ENCODE measurements at regions not wholly inside any gene's neighbourhood (a gene's known extent, or its start where the extent isn't known, plus 50 kb on each side); places are given as distances from the start of the nearest gene placed in this dataset.

DNA sequence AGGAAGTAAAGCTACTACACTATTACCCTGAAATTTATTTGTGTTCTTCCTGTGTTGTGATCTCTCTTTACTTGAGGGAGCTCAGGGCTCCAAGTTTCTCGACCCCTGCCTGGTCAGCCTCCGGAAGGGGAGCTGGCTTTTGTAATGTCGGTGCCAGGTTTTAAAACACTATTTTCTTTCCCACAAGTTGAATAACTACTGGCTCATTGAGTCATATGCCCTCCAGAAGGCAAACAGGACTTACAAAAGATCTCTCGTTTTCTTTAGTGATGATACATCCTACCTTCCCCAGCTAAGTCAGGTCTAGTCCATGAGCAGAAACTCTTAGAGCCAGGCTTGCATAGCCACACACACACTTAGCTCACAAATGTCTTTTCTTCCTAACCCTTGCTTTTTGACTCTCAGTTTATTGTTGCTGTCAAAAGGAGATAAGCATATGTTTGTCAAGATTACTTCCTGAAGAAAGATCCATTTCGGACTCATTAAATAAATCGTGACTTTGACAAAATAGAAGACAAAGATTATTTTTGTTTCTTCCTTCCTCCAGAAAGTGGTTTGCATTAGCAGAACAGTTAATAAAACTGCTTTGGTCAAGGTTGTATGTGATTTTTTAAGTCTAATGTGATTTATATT lies 209.8 kb upstream of the FLRT2 start:
- Histone ChIP-seq H3K9ac (ENCODE audit: low read length) (no peak overlapping the region), H3K27ac (ENCODE audit: low read length) (no peak overlapping the region), H3K27me3 (ENCODE audit: low read length) (peaks cover 6% of the 10 kb centered on the region; the same call in 1 of the 2 replicates), H3K36me3 (ENCODE audit: insufficient read depth, low read length) (no peaks in the 10 kb centered on the region), H3K4me2 (ENCODE audit: low read depth, low read length, poor library complexity, severe bottlenecking) (no peak overlapping the region), H3K79me2 (ENCODE audit: low read length) (no peaks in the 10 kb centered on the region), H3K4me3 (ENCODE audit: low read length) (no peak overlapping the region), H3K9me3 (ENCODE audit: low read length) (peaks cover 39% of the 10 kb centered on the region), H3K9me2 (replicated peaks; ENCODE audit: insufficient read depth, low read length) (no peaks in the 10 kb centered on the region), H2AFZ (ENCODE audit: low read length) (no peak overlapping the region), H3K4me1 (ENCODE audit: low read length) (no peaks in the 10 kb centered on the region), H4K20me1 (ENCODE audit: insufficient read depth, low read depth, low read length) (no peaks in the 10 kb centered on the region)
- DNase-seq = no peak

DNA sequence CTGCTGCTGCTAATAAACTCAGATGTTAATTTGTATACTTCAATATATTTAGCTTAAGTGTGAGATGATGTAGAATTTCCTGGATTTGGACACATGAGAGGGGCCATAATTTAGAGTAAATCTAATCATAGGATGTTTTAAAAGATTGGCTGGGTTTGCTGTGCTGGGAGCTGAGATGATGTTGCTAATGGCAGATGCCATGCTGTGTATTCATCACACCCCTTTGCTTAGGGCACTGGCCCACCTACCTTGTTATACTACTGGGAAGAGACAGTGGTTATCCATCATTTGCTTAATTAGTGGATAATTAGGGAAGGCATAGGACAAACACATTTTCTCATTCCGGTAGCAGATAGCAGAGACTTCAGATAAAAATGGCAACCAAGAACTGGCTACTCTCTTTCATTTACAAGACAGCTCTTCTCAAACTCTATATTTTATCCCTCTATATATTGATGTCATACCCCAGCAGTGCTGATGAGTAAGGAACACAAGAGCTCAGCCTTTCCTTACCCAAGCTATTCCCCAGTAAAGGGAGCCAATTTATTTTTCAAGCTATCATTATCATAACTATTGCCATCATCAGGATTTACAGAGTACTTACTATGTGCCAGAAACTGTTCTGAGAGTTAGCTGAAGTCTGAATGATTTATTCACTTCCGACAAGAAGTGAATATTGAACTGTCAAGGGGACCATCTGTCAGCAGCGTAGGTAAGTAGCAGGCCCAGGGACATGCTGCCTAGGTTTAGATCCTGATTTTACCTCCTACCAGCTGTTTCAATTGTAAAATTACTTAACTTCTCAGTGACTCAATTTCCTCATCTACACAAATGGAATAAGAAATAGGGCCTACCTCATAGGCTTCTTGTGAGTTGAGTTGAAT lies 204.6 kb upstream of the FLRT2 start:
- 0 out of 2 replicates have a peak, but pooled peaks cover 5% of the 10 kb centered on the region for H3K27me3 ChIP-seq (ENCODE audit: low read length)
- no peak overlapping the region for H3K4me3 ChIP-seq (ENCODE audit: low read length)
- no peak overlapping the region for H2AFZ ChIP-seq (ENCODE audit: low read length)
- H3K9me3 ChIP-seq (ENCODE audit: low read length) = peaks cover 45% of the 10 kb centered on the region
- H3K9ac ChIP-seq (ENCODE audit: low read length) = no peak overlapping the region
- no peak overlapping the region for H3K27ac ChIP-seq (ENCODE audit: low read length)
- H3K4me2 ChIP-seq (ENCODE audit: low read depth, low read length, poor library complexity, severe bottlenecking) = no peak overlapping the region
- H3K36me3 ChIP-seq (ENCODE audit: insufficient read depth, low read length) = no peaks in the 10 kb centered on the region
- H3K4me1 ChIP-seq (ENCODE audit: low read length) = no peaks in the 10 kb centered on the region
- H3K79me2 ChIP-seq (ENCODE audit: low read length) = no peaks in the 10 kb centered on the region
- no peaks in the 10 kb centered on the region for H4K20me1 ChIP-seq (ENCODE audit: insufficient read depth, low read depth, low read length)
- DNase-seq = no peak
- no peaks in the 10 kb centered on the region for H3K9me2 ChIP-seq (replicated peaks; ENCODE audit: insufficient read depth, low read length)

DNA sequence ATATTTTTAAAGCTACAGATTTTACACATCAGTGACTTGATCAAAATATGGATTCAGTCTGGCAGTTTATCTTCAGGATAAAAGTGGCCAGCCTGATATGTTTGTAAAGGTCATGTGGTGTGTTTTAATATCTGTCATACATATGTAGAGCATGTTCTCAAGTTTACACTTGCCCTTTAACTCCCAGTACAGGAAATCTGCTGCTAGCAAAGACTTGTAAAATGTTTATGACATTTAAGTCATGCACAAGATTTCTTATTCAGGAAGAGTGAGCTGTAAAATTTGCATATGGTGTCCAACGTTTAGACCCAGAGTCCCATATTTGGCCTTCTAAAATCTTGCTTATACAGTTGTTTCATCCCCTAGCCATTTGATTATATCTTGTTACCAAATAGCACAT lies 197.5 kb upstream of the FLRT2 start:
- no peak for DNase-seq
- H3K27ac ChIP-seq (ENCODE audit: low read length) = no peak overlapping the region

DNA sequence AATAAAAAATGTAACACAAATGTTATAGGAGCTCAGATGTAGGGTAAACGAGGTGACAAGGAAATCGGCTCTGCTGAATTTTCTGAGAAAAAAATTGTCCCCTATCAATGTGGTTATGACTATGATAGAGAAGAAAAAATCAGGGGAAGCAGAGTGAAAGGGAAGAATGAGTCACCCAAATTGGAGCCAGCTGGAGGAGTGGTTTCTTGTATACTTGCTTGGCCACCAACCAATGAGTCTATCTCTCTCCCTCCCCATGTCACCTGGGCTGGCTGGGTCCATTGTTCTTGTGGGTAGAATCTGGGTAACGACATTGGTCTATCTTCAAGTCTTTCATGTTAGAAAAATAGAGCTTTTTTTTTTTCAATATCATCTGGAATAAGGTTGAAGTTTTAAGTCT lies 196.6 kb upstream of the FLRT2 start:
- H3K4me1 ChIP-seq (ENCODE audit: low read length) = no peaks in the 10 kb centered on the region
- no peak overlapping the region for H3K4me3 ChIP-seq (ENCODE audit: low read length)
- no peak for DNase-seq
- peaks cover 27% of the 10 kb centered on the region for H3K9me3 ChIP-seq (ENCODE audit: low read length)
- H4K20me1 ChIP-seq (ENCODE audit: insufficient read depth, low read depth, low read length) = no peaks in the 10 kb centered on the region
- no peak overlapping the region for H3K27ac ChIP-seq (ENCODE audit: low read length)
- no peaks in the 10 kb centered on the region for H3K79me2 ChIP-seq (ENCODE audit: low read length)
- no peak overlapping the region for H3K4me2 ChIP-seq (ENCODE audit: low read depth, low read length, poor library complexity, severe bottlenecking)
- no peak overlapping the region for H3K9ac ChIP-seq (ENCODE audit: low read length)
- H3K36me3 ChIP-seq (ENCODE audit: insufficient read depth, low read length) = no peaks in the 10 kb centered on the region
- H3K27me3 ChIP-seq (ENCODE audit: low read length) = no peaks in the 10 kb centered on the region
- H2AFZ ChIP-seq (ENCODE audit: low read length) = no peak overlapping the region
- no peaks in the 10 kb centered on the region for H3K9me2 ChIP-seq (replicated peaks; ENCODE audit: insufficient read depth, low read length)

More for the DNA sequence above, 197.5 kb upstream of the FLRT2 start:
- Histone ChIP-seq H3K79me2 (ENCODE audit: low read length) (no peaks in the 10 kb centered on the region), H3K4me2 (ENCODE audit: low read depth, low read length, poor library complexity, severe bottlenecking) (no peak overlapping the region), H3K4me1 (ENCODE audit: low read length) (no peaks in the 10 kb centered on the region), H3K36me3 (ENCODE audit: insufficient read depth, low read length) (no peaks in the 10 kb centered on the region), H2AFZ (ENCODE audit: low read length) (no peak overlapping the region), H4K20me1 (ENCODE audit: insufficient read depth, low read depth, low read length) (no peaks in the 10 kb centered on the region), H3K9me3 (ENCODE audit: low read length) (peaks cover 31% of the 10 kb centered on the region), H3K9ac (ENCODE audit: low read length) (no peak overlapping the region), H3K27me3 (ENCODE audit: low read length) (no peaks in the 10 kb centered on the region), H3K4me3 (ENCODE audit: low read length) (no peak overlapping the region), H3K9me2 (replicated peaks; ENCODE audit: insufficient read depth, low read length) (no peaks in the 10 kb centered on the region)

DNA sequence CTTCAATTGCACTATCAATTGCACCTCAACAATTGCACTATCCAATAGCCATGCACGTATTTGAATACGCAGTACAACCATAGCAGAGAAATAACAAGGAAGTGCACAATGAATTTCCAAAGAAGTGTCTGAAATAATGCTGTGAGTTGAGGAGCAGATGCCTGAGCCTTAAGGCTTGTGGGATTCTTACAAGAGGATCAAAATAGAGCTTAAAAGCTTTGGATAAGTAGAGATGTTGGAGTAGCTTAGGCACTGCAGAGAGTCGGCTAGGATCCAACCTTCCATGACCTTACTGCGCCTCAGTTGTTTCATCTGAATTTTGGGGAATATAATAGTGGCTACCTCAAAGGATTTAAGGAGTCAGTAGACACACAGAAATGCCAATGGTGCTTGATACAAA lies 196.1 kb upstream of the FLRT2 start:
- no peaks in the 10 kb centered on the region for H3K4me1 ChIP-seq (ENCODE audit: low read length)
- no peak for DNase-seq
- H3K27me3 ChIP-seq (ENCODE audit: low read length) = no peaks in the 10 kb centered on the region
- no peak overlapping the region for H3K4me2 ChIP-seq (ENCODE audit: low read depth, low read length, poor library complexity, severe bottlenecking)
- H4K20me1 ChIP-seq (ENCODE audit: insufficient read depth, low read depth, low read length) = no peaks in the 10 kb centered on the region
- H3K79me2 ChIP-seq (ENCODE audit: low read length) = no peaks in the 10 kb centered on the region
- H3K9me3 ChIP-seq (ENCODE audit: low read length) = peaks cover 25% of the 10 kb centered on the region
- no peak overlapping the region for H3K9ac ChIP-seq (ENCODE audit: low read length)
- no peak overlapping the region for H2AFZ ChIP-seq (ENCODE audit: low read length)
- no peaks in the 10 kb centered on the region for H3K36me3 ChIP-seq (ENCODE audit: insufficient read depth, low read length)
- H3K27ac ChIP-seq (ENCODE audit: low read length) = no peak overlapping the region
- H3K9me2 ChIP-seq (replicated peaks; ENCODE audit: insufficient read depth, low read length) = no peaks in the 10 kb centered on the region
- no peak overlapping the region for H3K4me3 ChIP-seq (ENCODE audit: low read length)

DNA sequence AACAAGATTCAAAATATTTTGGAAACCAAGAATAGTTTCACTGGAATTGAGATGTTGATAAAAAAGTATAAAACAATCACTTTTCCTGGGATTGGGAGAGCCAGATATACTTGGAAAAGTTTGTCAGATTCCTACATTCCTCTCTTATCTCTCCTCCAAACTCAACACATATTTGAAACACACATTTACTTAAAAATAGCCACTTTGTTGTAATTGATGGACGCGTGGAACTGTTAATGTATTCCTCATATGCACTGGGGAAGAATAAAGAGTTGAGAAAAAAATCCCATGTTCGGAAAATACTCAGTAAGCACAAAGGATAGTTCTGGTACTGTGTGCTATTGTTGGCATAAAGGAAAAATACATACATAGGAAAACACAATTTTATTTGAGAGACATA lies 195.6 kb upstream of the FLRT2 start:
- Histone ChIP-seq H3K9me2 (replicated peaks; ENCODE audit: insufficient read depth, low read length) (no peaks in the 10 kb centered on the region), H3K79me2 (ENCODE audit: low read length) (no peaks in the 10 kb centered on the region), H3K4me3 (ENCODE audit: low read length) (no peak overlapping the region), H3K27me3 (ENCODE audit: low read length) (no peaks in the 10 kb centered on the region), H2AFZ (ENCODE audit: low read length) (no peak overlapping the region), H3K4me2 (ENCODE audit: low read depth, low read length, poor library complexity, severe bottlenecking) (no peak overlapping the region), H4K20me1 (ENCODE audit: insufficient read depth, low read depth, low read length) (no peaks in the 10 kb centered on the region), H3K4me1 (ENCODE audit: low read length) (no peaks in the 10 kb centered on the region), H3K36me3 (ENCODE audit: insufficient read depth, low read length) (no peaks in the 10 kb centered on the region), H3K9ac (ENCODE audit: low read length) (no peak overlapping the region), H3K27ac (ENCODE audit: low read length) (no peak overlapping the region), H3K9me3 (ENCODE audit: low read length) (peaks cover 22% of the 10 kb centered on the region)
- DNase-seq = no peak

DNA sequence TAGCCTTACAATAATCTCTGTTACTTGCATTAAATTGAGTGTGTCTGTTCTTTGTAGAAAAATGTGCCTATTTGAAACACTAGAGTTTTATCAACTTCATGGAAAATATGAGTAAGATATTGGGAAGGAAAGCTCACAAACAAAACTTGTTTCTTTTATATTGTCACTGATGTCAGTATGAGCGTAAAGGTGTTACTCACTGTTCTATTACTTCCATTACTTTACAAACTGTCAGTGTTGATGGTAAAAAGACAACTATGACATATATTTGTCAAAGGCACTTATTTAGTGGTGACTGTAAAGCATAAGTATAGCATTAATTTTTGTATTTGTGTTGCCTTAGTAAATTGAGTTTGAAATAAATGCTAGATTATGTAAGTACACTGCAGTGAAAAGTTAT lies 193.7 kb upstream of the FLRT2 start:
- no peak overlapping the region for H3K9ac ChIP-seq (ENCODE audit: low read length)
- no peaks in the 10 kb centered on the region for H3K36me3 ChIP-seq (ENCODE audit: insufficient read depth, low read length)
- H3K4me3 ChIP-seq (ENCODE audit: low read length) = no peak overlapping the region
- no peaks in the 10 kb centered on the region for H3K4me1 ChIP-seq (ENCODE audit: low read length)
- H3K9me2 ChIP-seq (replicated peaks; ENCODE audit: insufficient read depth, low read length) = no peaks in the 10 kb centered on the region
- no peaks in the 10 kb centered on the region for H3K27me3 ChIP-seq (ENCODE audit: low read length)
- no peak overlapping the region for H2AFZ ChIP-seq (ENCODE audit: low read length)
- no peaks in the 10 kb centered on the region for H3K79me2 ChIP-seq (ENCODE audit: low read length)
- H3K4me2 ChIP-seq (ENCODE audit: low read depth, low read length, poor library complexity, severe bottlenecking) = no peak overlapping the region
- no peak for DNase-seq
- H3K9me3 ChIP-seq (ENCODE audit: low read length) = peaks cover 7% of the 10 kb centered on the region
- no peaks in the 10 kb centered on the region for H4K20me1 ChIP-seq (ENCODE audit: insufficient read depth, low read depth, low read length)
- H3K27ac ChIP-seq (ENCODE audit: low read length) = no peak overlapping the region

DNA sequence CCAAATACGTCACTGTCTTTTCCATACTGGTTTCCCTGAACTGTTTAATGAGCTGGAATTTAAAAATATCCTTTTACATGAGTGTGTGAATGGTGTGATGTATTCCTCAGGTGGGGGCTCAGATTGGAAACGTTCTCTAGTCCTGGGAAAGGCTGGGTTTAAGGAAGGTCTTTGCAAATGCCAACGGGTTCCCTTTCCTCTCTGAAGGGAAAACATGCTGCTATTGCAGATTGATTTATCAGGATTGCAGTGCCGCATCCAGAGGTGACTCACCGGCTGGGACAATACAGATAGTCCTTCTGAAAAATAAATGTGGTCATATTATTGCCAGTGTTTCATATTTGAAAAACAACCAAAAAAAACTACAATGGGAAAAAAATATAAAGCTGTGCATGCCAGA lies 193.1 kb upstream of the FLRT2 start:
- no peaks in the 10 kb centered on the region for H4K20me1 ChIP-seq (ENCODE audit: insufficient read depth, low read depth, low read length)
- no peak for DNase-seq
- H3K4me1 ChIP-seq (ENCODE audit: low read length) = no peaks in the 10 kb centered on the region
- H3K27ac ChIP-seq (ENCODE audit: low read length) = no peak overlapping the region
- H3K36me3 ChIP-seq (ENCODE audit: insufficient read depth, low read length) = no peaks in the 10 kb centered on the region
- H3K9me3 ChIP-seq (ENCODE audit: low read length) = peaks cover 4% of the 10 kb centered on the region
- no peak overlapping the region for H2AFZ ChIP-seq (ENCODE audit: low read length)
- no peak overlapping the region for H3K4me2 ChIP-seq (ENCODE audit: low read depth, low read length, poor library complexity, severe bottlenecking)
- no peak overlapping the region for H3K9ac ChIP-seq (ENCODE audit: low read length)
- H3K4me3 ChIP-seq (ENCODE audit: low read length) = no peak overlapping the region
- H3K9me2 ChIP-seq (replicated peaks; ENCODE audit: insufficient read depth, low read length) = no peaks in the 10 kb centered on the region
- no peaks in the 10 kb centered on the region for H3K27me3 ChIP-seq (ENCODE audit: low read length)
- H3K79me2 ChIP-seq (ENCODE audit: low read length) = no peaks in the 10 kb centered on the region
